Astrocyte of the cerebellum (primary cell): ENCODE measurements at regions not wholly inside any gene's neighbourhood (a gene's known extent, or its start where the extent isn't known, plus 50 kb on each side); places are given as distances from the start of the nearest gene placed in this dataset.
"Not testable (repeated sequence)": the region's sequence is repeated elsewhere in the genome, so short reads cannot be mapped to it uniquely, and the experiment has no call there.

Source experiments
- DNase-seq: peaks from one replicate; pipeline ENCODE4 v3.0.0-alpha.2; 2011; ENCODE audit warnings: low read depth
- H3K4me3 ChIP-seq: 2 replicates; pipeline ENCODE4 v1.5.1; 2011; ENCODE audit warnings: mild to moderate bottlenecking, low read depth, low read length, moderate library complexity
- CTCF ChIP-seq: IDR thresholded peaks from 2 replicates; pipeline ENCODE4 v1.5.1; 2012; ENCODE audit warnings: low read length, low read depth, moderate library complexity, mild to moderate bottlenecking; ENCODE audit errors: missing control alignments
- in situ Hi-C: cut with HindIII; loops from 2 replicates; pipeline ENCODE4 v1.10.0; 2017; ENCODE audit warnings: low sequenced_read_pairs

GRCh38 chr3:6041894-6042293, 819.0 kb upstream of the GRM7 start:
- TF ChIP-seq CTCF, result no peak
- no peak for DNase-seq
- in situ Hi-C loops, result no loop called here
- no peak overlapping the region for H3K4me3 ChIP-seq

GRCh38 chr3:6047016-6047415, 813.9 kb upstream of the GRM7 start:
- in situ Hi-C loops, result no loop called here
- no peak for DNase-seq
- no peak overlapping the region for H3K4me3 ChIP-seq
- TF ChIP-seq CTCF, result no peak

GRCh38 chr3:6060251-6060650, 800.7 kb upstream of the GRM7 start:
- no peak for DNase-seq
- no peak for TF ChIP-seq CTCF
- in situ Hi-C loops, result no loop called here
- H3K4me3 ChIP-seq, result no peak overlapping the region

GRCh38 chr3:6062261-6063187, 798.4 kb upstream of the GRM7 start:
- in situ Hi-C loops, result no loop called here
- TF ChIP-seq CTCF, result no peak
- no peak overlapping the region for H3K4me3 ChIP-seq
- no peak for DNase-seq

- no peak for DNase-seq
- TF ChIP-seq CTCF, result no peak
- H3K4me3 ChIP-seq, result no peak overlapping the region
- in situ Hi-C loops, result no loop called here
Measured at GRCh38 chr3:6066397-6066796, 794.5 kb upstream of the GRM7 start.

- H3K4me3 ChIP-seq, in situ Hi-C loops, DNase-seq: not testable (repeated sequence)
Measured at GRCh38 chr3:6066868-6067578, 793.9 kb upstream of the GRM7 start.

- in situ Hi-C loops, result no loop called here
- no peak for TF ChIP-seq CTCF
- DNase-seq, result no peak
- H3K4me3 ChIP-seq, result no peak overlapping the region
Measured at GRCh38 chr3:6074952-6075351, 786.0 kb upstream of the GRM7 start.
